ENCODE measurements at regions not wholly inside any gene's neighbourhood (a gene's known extent, or its start where the extent isn't known, plus 50 kb on each side); places are given as distances from the start of the nearest gene placed in this dataset.
"Not testable (repeated sequence)": the region's sequence is repeated elsewhere in the genome, so short reads cannot be mapped to it uniquely, and the experiment has no call there.

GRCh38 chr5:57665146-57665936 lies 182.7 kb upstream of the ACTBL2 start:
- no peak for DNase-seq (ENCODE audit: low read depth in 2 of 3, low spot score in 2 of 3)

GRCh38 chr5:57664700-57665099 lies 182.1 kb upstream of the ACTBL2 start:
- no peak for DNase-seq (ENCODE audit: low read depth in 2 of 3, low spot score in 2 of 3)

- DNase-seq (ENCODE audit: low read depth in 2 of 3, low spot score in 2 of 3), result no peak
These were observed 180.9 kb upstream of the ACTBL2 start for GRCh38 chr5:57663466-57663865.

GRCh38 chr5:57662991-57663390 lies 180.4 kb upstream of the ACTBL2 start:
- no peak for DNase-seq (ENCODE audit: low read depth in 2 of 3, low spot score in 2 of 3)

GRCh38 chr5:57659886-57660285 lies 177.3 kb upstream of the ACTBL2 start:
- DNase-seq (ENCODE audit: low read depth in 2 of 3, low spot score in 2 of 3), result no peak

- no peak for DNase-seq (ENCODE audit: low read depth in 2 of 3, low spot score in 2 of 3)
These were observed 175.4 kb upstream of the ACTBL2 start for GRCh38 chr5:57658018-57658417.

- DNase-seq (ENCODE audit: low read depth in 2 of 3, low spot score in 2 of 3), result no peak
These were observed 172.6 kb upstream of the ACTBL2 start for GRCh38 chr5:57655228-57655627.

- DNase-seq (ENCODE audit: low read depth in 2 of 3, low spot score in 2 of 3), result no peak
These were observed 171.2 kb upstream of the ACTBL2 start for GRCh38 chr5:57653636-57654290.

GRCh38 chr5:57651127-57651526 lies 168.5 kb upstream of the ACTBL2 start:
- DNase-seq (ENCODE audit: low read depth in 2 of 3, low spot score in 2 of 3), result no peak

- peak in 2 of 3 donors; percentile 3 to 14 for DNase-seq (ENCODE audit: low read depth in 2 of 3, low spot score in 2 of 3)
These were observed 167.9 kb upstream of the ACTBL2 start for GRCh38 chr5:57650360-57651069.

GRCh38 chr5:57642698-57643097 lies 160.1 kb upstream of the ACTBL2 start:
- no peak for DNase-seq (ENCODE audit: low read depth in 2 of 3, low spot score in 2 of 3)

- no peak for DNase-seq (ENCODE audit: low read depth in 2 of 3, low spot score in 2 of 3)
These were observed 159.5 kb upstream of the ACTBL2 start for GRCh38 chr5:57642066-57642465.

GRCh38 chr5:57635146-57635777 lies 152.7 kb upstream of the ACTBL2 start:
- DNase-seq (ENCODE audit: low read depth in 2 of 3, low spot score in 2 of 3), result no peak

GRCh38 chr5:57632937-57633336 lies 150.3 kb upstream of the ACTBL2 start:
- no peak for DNase-seq (ENCODE audit: low read depth in 2 of 3, low spot score in 2 of 3)

GRCh38 chr5:57631139-57631538 lies 148.5 kb upstream of the ACTBL2 start:
- not testable (repeated sequence) for DNase-seq (ENCODE audit: low read depth in 2 of 3, low spot score in 2 of 3)

- DNase-seq (ENCODE audit: low read depth in 2 of 3, low spot score in 2 of 3), result no peak
These were observed 145.1 kb upstream of the ACTBL2 start for GRCh38 chr5:57627661-57628060.

- DNase-seq (ENCODE audit: low read depth in 2 of 3, low spot score in 2 of 3), result no peak
These were observed 144.1 kb upstream of the ACTBL2 start for GRCh38 chr5:57626703-57627102.

- no peak for DNase-seq (ENCODE audit: low read depth in 2 of 3, low spot score in 2 of 3)
These were observed 139.0 kb upstream of the ACTBL2 start for GRCh38 chr5:57621624-57622023.

- DNase-seq (ENCODE audit: low read depth in 2 of 3, low spot score in 2 of 3), result no peak
These were observed 136.3 kb upstream of the ACTBL2 start for GRCh38 chr5:57618767-57619381.

GRCh38 chr5:57613741-57614140 lies 131.1 kb upstream of the ACTBL2 start:
- DNase-seq (ENCODE audit: low read depth in 2 of 3, low spot score in 2 of 3), result no peak

GRCh38 chr5:57611177-57611576 lies 128.6 kb upstream of the ACTBL2 start:
- DNase-seq (ENCODE audit: low read depth in 2 of 3, low spot score in 2 of 3), result peak in 1 of 3 donors; percentile 22
